Sigmoid colon (tissue), 6 donors: ENCODE measurements at regions not wholly inside any gene's neighbourhood (a gene's known extent, or its start where the extent isn't known, plus 50 kb on each side); places are given as distances from the start of the nearest gene placed in this dataset.
"Not testable (repeated sequence)": the region's sequence is repeated elsewhere in the genome, so short reads cannot be mapped to it uniquely, and the experiment has no call there.

Source experiments
- DNase-seq: peaks from one replicate; pipeline ENCODE4 v3.0.0-alpha.2; 2019
- H3K27ac ChIP-seq, 4 donors: fragments of 200-600 bp; sonication (generic); one replicate each; pipeline ENCODE4 v1.5.1; 2016 to 2019; ENCODE audit warnings: mild to moderate bottlenecking in 1 of 4
- H3K27me3 ChIP-seq, 3 donors: fragments of 200-600 bp; sonication (generic); one replicate each; pipeline ENCODE4 v1.5.1; 2019; ENCODE audit warnings: mild to moderate bottlenecking in 1 of 3
- H3K36me3 ChIP-seq, 4 donors: fragments of 200-600 bp; sonication (generic); one replicate each; pipeline ENCODE4 v1.5.1; 2016 to 2019
- H3K4me1 ChIP-seq, 4 donors: fragments of 200-600 bp; sonication (generic); one replicate each; pipeline ENCODE4 v1.5.1; 2017 to 2019
- H3K4me3 ChIP-seq, 4 donors: fragments of 200-600 bp; sonication (generic); one replicate each; pipeline ENCODE4 v1.5.1; 2017 to 2019; ENCODE audit warnings: mild to moderate bottlenecking in 2 of 4, moderate library complexity in 1 of 4
- H3K9me3 ChIP-seq, 4 donors: fragments of 200-600 bp in 3 of 4; sonication (generic) in 3 of 4; one replicate each; pipeline versions ENCODE4 v1.5.1 to v1.6.1; 2013 to 2019
- CTCF ChIP-seq, 4 experiments: fragments of 450-650 bp in 3 of 4; fragments of 200-600 bp in 1 of 4; IDR thresholded peaks; one replicate each; pipeline ENCODE4 v1.5.1; 2016 to 2019; ENCODE audit warnings: antibody characterized with exemption in 4 of 4, mild to moderate bottlenecking in 3 of 4, moderate library complexity in 2 of 4
- EP300 ChIP-seq, 4 donors: sonication (generic); formaldehyde crosslinking; IDR thresholded peaks; one replicate each; pipeline ENCODE4 v1.6.1; 2017; ENCODE audit warnings: antibody characterized with exemption in 4 of 4
- POLR2A ChIP-seq, 2 donors: fragments of 450-650 bp; IDR thresholded peaks; one replicate each; pipeline ENCODE4 v1.6.1; 2016; ENCODE audit warnings: antibody characterized with exemption in 2 of 2, mild to moderate bottlenecking in 2 of 2, moderate library complexity in 2 of 2
- POLR2AphosphoS5 ChIP-seq, 4 donors: sonication (generic); formaldehyde crosslinking; IDR thresholded peaks; one replicate each; pipeline ENCODE4 v1.6.1; 2017; ENCODE audit warnings: antibody characterized with exemption in 4 of 4
- WGBS, 2 donors: extraction: QIAGEN DNeasy Blood & Tissue Kit; methylation state at CpG; one replicate each; pipeline ENCODE4 v1.1.7; 2013; 5-methylcytosine and 5-hydroxymethylcytosine counted together
- intact Hi-C: fragments of 100-400 bp; cut with DNase I; formaldehyde crosslinking; loops from one replicate; pipeline ENCODE4 v1.15.1; 2023
- donor health status: healthy with polysubstance abuse.
- donor health status: healthy.

- Histone ChIP-seq H3K4me1 (no peaks in the 10 kb centered on the region), H3K9me3 (no peaks in the 10 kb centered on the region), H3K36me3 (no peaks in the 10 kb centered on the region), H3K27ac (no peak overlapping the region), H3K4me3 (no peak overlapping the region), H3K27me3 (no peaks in the 10 kb centered on the region)
- 85 to 91% methylated on average over 4 of the region's 4 CpGs for WGBS, 2 donors
- no peak for DNase-seq
- intact Hi-C loops = no loop called here
- no peak for TF ChIP-seq POLR2AphosphoS5 (IDR thresholded peaks at IDR 0.05)
- TF ChIP-seq EP300 (IDR thresholded peaks at IDR 0.05) = no peak
- TF ChIP-seq CTCF (IDR thresholded peaks at IDR 0.05) = no peak
- no peak for TF ChIP-seq POLR2A (IDR thresholded peaks at IDR 0.05)
These were observed 96.2 kb upstream of the NAP1L1 start for GRCh38 chr12:76180401-76181277.

- WGBS, 2 donors = 48 to 86% methylated on average over 3 of the region's 3 CpGs
- intact Hi-C loops = no loop called here
These were observed 94.0 kb upstream of the NAP1L1 start for GRCh38 chr12:76178452-76178851.

GRCh38 chr12:76177821-76178220 lies 93.3 kb upstream of the NAP1L1 start:
- 92 to 95% methylated on average over 4 of the region's 4 CpGs for WGBS, 2 donors
- intact Hi-C loops = no loop called here
- H3K4me3 ChIP-seq = no peak overlapping the region
- H3K36me3 ChIP-seq = no peaks in the 10 kb centered on the region
- no peaks in the 10 kb centered on the region for H3K9me3 ChIP-seq
- no peaks in the 10 kb centered on the region for H3K27me3 ChIP-seq
- no peak for DNase-seq
- TF ChIP-seq POLR2AphosphoS5 (IDR thresholded peaks at IDR 0.05) (no peak), POLR2A (IDR thresholded peaks at IDR 0.05) (no peak), CTCF (IDR thresholded peaks at IDR 0.05) (no peak), EP300 (IDR thresholded peaks at IDR 0.05) (no peak)
- H3K27ac ChIP-seq = no peak overlapping the region
- H3K4me1 ChIP-seq = no peaks in the 10 kb centered on the region

More at GRCh38 chr12:76178452-76178851, 94.0 kb upstream of the NAP1L1 start:
- Histone ChIP-seq H3K27me3 (no peaks in the 10 kb centered on the region), H3K36me3 (no peaks in the 10 kb centered on the region), H3K9me3 (no peaks in the 10 kb centered on the region), H3K27ac (no peak overlapping the region), H3K4me3 (no peak overlapping the region), H3K4me1 (no peaks in the 10 kb centered on the region)
- no peak for TF ChIP-seq EP300 (IDR thresholded peaks at IDR 0.05)
- no peak for TF ChIP-seq POLR2A (IDR thresholded peaks at IDR 0.05)
- no peak for TF ChIP-seq CTCF (IDR thresholded peaks at IDR 0.05)
- DNase-seq = no peak

GRCh38 chr12:76176940-76177339 lies 92.5 kb upstream of the NAP1L1 start:
- no peaks in the 10 kb centered on the region for H3K27me3 ChIP-seq
- H3K4me3 ChIP-seq = no peak overlapping the region
- DNase-seq = no peak
- no peaks in the 10 kb centered on the region for H3K4me1 ChIP-seq
- no peaks in the 10 kb centered on the region for H3K9me3 ChIP-seq
- H3K36me3 ChIP-seq = no peaks in the 10 kb centered on the region
- H3K27ac ChIP-seq = no peak overlapping the region
- intact Hi-C loops = no loop called here
- TF ChIP-seq POLR2A (IDR thresholded peaks at IDR 0.05) (no peak), POLR2AphosphoS5 (IDR thresholded peaks at IDR 0.05) (no peak), CTCF (IDR thresholded peaks at IDR 0.05) (no peak), EP300 (IDR thresholded peaks at IDR 0.05) (no peak)

GRCh38 chr12:76175946-76176345 lies 91.5 kb upstream of the NAP1L1 start:
- H3K4me1 ChIP-seq, H3K9me3 ChIP-seq, H3K27me3 ChIP-seq, intact Hi-C loops, H3K27ac ChIP-seq, DNase-seq, H3K4me3 ChIP-seq, H3K36me3 ChIP-seq: not testable (repeated sequence)
- 61 to 81% methylated on average over 5 of the region's 5 CpGs for WGBS, 2 donors
